H4 (cell line): ENCODE measurements at regions not wholly inside any gene's neighbourhood (a gene's known extent, or its start where the extent isn't known, plus 50 kb on each side); places are given as distances from the start of the nearest gene placed in this dataset.

Experiments used
- DNase-seq: peaks from one replicate; pipeline ENCODE4 v3.0.0-alpha.2; 2015; ENCODE audit warnings: low spot score

- DNase-seq, result no peak
Observed at GRCh38 chr4:159035570-159035969, 67.3 kb upstream of the RAPGEF2 start.

- DNase-seq, result no peak
Observed at GRCh38 chr4:159038536-159038935, 64.3 kb upstream of the RAPGEF2 start.

GRCh38 chr4:159041054-159042034 lies 61.5 kb upstream of the RAPGEF2 start:
- DNase-seq, result no peak

GRCh38 chr4:159042097-159042605 lies 60.7 kb upstream of the RAPGEF2 start:
- no peak for DNase-seq

- no peak for DNase-seq
Observed at GRCh38 chr4:159042868-159043267, 60.0 kb upstream of the RAPGEF2 start.

GRCh38 chr4:159043861-159044260 lies 59.0 kb upstream of the RAPGEF2 start:
- no peak for DNase-seq

- DNase-seq, result no peak
Observed at GRCh38 chr4:159045321-159045720, 57.6 kb upstream of the RAPGEF2 start.

- no peak for DNase-seq
Observed at GRCh38 chr4:159046683-159047082, 56.2 kb upstream of the RAPGEF2 start.

- DNase-seq, result no peak
Observed at GRCh38 chr4:159047478-159048165, 55.3 kb upstream of the RAPGEF2 start.

GRCh38 chr4:159048166-159048886 lies 54.6 kb upstream of the RAPGEF2 start:
- no peak for DNase-seq

- no peak for DNase-seq
Observed at GRCh38 chr4:159049780-159050375, 53.0 kb upstream of the RAPGEF2 start.

GRCh38 chr4:159051245-159052071 lies 51.4 kb upstream of the RAPGEF2 start:
- no peak for DNase-seq

- no peak for DNase-seq
Observed at GRCh38 chr4:159052315-159052714, 50.6 kb upstream of the RAPGEF2 start.
